Mesenteric fat pad (tissue), 1 donor: ENCODE measurements at regions not wholly inside any gene's neighbourhood (a gene's known extent, or its start where the extent isn't known, plus 50 kb on each side); places are given as distances from the start of the nearest gene placed in this dataset.

ENCODE experiments used
- DNase-seq: peaks from one replicate; pipeline ENCODE4 v3.0.0-alpha.2; 2020; ENCODE audit warnings: low spot score
- donor health status: DM: yes; HTN: yes; CAD: no.

- no peak for DNase-seq
Observed at GRCh38 chr13:106241974-106242953, 293.2 kb downstream of the EFNB2 start.

GRCh38 chr13:106238690-106239089, 296.8 kb downstream of the EFNB2 start:
- DNase-seq: no peak

- no peak for DNase-seq
Observed at GRCh38 chr13:106234636-106235035, 300.8 kb downstream of the EFNB2 start.

GRCh38 chr13:106233134-106233735, 302.2 kb downstream of the EFNB2 start:
- DNase-seq: no peak

GRCh38 chr13:106232681-106233080, 302.8 kb downstream of the EFNB2 start:
- DNase-seq: no peak

- DNase-seq: no peak
Observed at GRCh38 chr13:106230450-106230849, 305.0 kb downstream of the EFNB2 start.

- no peak for DNase-seq
Observed at GRCh38 chr13:106225126-106225525, 310.3 kb downstream of the EFNB2 start.

- no peak for DNase-seq
Observed at GRCh38 chr13:106220211-106220610, 315.3 kb downstream of the EFNB2 start.

- DNase-seq: no peak
Observed at GRCh38 chr13:106213028-106213757, 322.3 kb downstream of the EFNB2 start.

GRCh38 chr13:106212386-106213010, 323.0 kb downstream of the EFNB2 start:
- no peak for DNase-seq

GRCh38 chr13:106210324-106210723, 325.1 kb downstream of the EFNB2 start:
- DNase-seq: no peak

GRCh38 chr13:106205871-106206270, 329.6 kb downstream of the EFNB2 start:
- DNase-seq: no peak

- no peak for DNase-seq
Observed at GRCh38 chr13:106197496-106197895, 338.0 kb downstream of the EFNB2 start.

- DNase-seq: no peak
Observed at GRCh38 chr13:106187501-106188095, 347.9 kb downstream of the EFNB2 start.

GRCh38 chr13:106187101-106187500, 348.4 kb downstream of the EFNB2 start:
- no peak for DNase-seq

- no peak for DNase-seq
Observed at GRCh38 chr13:106186366-106187030, 349.0 kb downstream of the EFNB2 start.

- DNase-seq: no peak
Observed at GRCh38 chr13:106184790-106185189, 350.7 kb downstream of the EFNB2 start.

- DNase-seq: no peak
Observed at GRCh38 chr13:106183410-106184065, 351.9 kb downstream of the EFNB2 start.

- DNase-seq: no peak
Observed at GRCh38 chr13:106182404-106182803, 353.1 kb downstream of the EFNB2 start.

- DNase-seq: no peak
Observed at GRCh38 chr13:106178816-106179215, 356.6 kb downstream of the EFNB2 start.
